ENCODE measurements at regions not wholly inside any gene's neighbourhood (a gene's known extent, or its start where the extent isn't known, plus 50 kb on each side); places are given as distances from the start of the nearest gene placed in this dataset.
A peak's percentile ranks its signal among the peaks of the same experiment; 100 is the strongest.

GRCh38 chr3:86178095-86178494, 812.9 kb downstream of the VGLL3 start:
- no peak overlapping the region for H3K27ac ChIP-seq
- no peak for TF ChIP-seq CTCF (conservative IDR thresholded peaks at IDR 0.05)

- TF ChIP-seq CTCF (conservative IDR thresholded peaks at IDR 0.05): no peak
- peak overlapping the region; percentile 82 for H3K27ac ChIP-seq
Observed at GRCh38 chr3:86176445-86176784, 814.5 kb downstream of the VGLL3 start.

GRCh38 chr3:86175593-86176444, 815.1 kb downstream of the VGLL3 start:
- peak overlapping the region; percentile 82 for H3K27ac ChIP-seq
- TF ChIP-seq CTCF (conservative IDR thresholded peaks at IDR 0.05): no peak

- TF ChIP-seq CTCF (conservative IDR thresholded peaks at IDR 0.05): no peak
- H3K27ac ChIP-seq: peak overlapping the region; percentile 82
Observed at GRCh38 chr3:86175051-86175536, 815.9 kb downstream of the VGLL3 start.

- peak; percentile 59 for TF ChIP-seq CTCF (conservative IDR thresholded peaks at IDR 0.05)
- H3K27ac ChIP-seq: no peak overlapping the region
Observed at GRCh38 chr3:86173401-86173800, 817.5 kb downstream of the VGLL3 start.

GRCh38 chr3:86168512-86168911, 822.4 kb downstream of the VGLL3 start:
- no peak overlapping the region for H3K27ac ChIP-seq
- TF ChIP-seq CTCF (conservative IDR thresholded peaks at IDR 0.05): no peak

- TF ChIP-seq CTCF (conservative IDR thresholded peaks at IDR 0.05): no peak
- H3K27ac ChIP-seq: no peak overlapping the region
Observed at GRCh38 chr3:86162521-86162920, 828.4 kb downstream of the VGLL3 start.
